ENCODE measurements at regions not wholly inside any gene's neighbourhood (a gene's known extent, or its start where the extent isn't known, plus 50 kb on each side); places are given as distances from the start of the nearest gene placed in this dataset.
"Not testable (repeated sequence)": the region's sequence is repeated elsewhere in the genome, so short reads cannot be mapped to it uniquely, and the experiment has no call there.

GRCh38 chr11:116666673-116667249 lies 106.0 kb downstream of the BUD13 start:
- DNase-seq = not testable (repeated sequence)

DNA sequence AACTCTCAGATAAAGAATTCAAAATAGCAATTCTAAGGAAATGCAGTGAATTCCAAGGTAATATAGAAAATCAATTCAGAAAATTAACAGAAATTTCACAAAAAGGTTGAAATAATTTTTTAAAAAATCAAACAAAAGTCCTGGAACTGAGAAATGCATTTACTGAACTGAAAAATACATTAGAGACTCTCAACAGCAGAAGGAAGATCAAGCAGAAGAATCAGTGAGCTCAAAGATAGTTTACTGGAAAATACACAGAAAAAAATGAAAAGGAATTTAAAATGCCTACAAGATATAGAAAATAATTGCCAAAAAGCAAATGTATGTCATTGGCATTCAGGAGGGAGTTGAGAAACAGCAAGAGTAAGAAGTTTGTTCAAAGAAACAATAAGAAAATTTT lies 107.3 kb downstream of the BUD13 start:
- no peak for DNase-seq

GRCh38 chr11:116661056-116661455 lies 111.7 kb downstream of the BUD13 start:
- no peak for DNase-seq

- DNase-seq = no peak
Observed at GRCh38 chr11:116660011-116660410, 112.8 kb downstream of the BUD13 start.

- DNase-seq = no peak
Observed at GRCh38 chr11:116658876-116659535, 113.8 kb downstream of the BUD13 start.

GRCh38 chr11:116657842-116658825 lies 114.7 kb downstream of the BUD13 start:
- DNase-seq = no peak

GRCh38 chr11:116656011-116656410 lies 116.8 kb downstream of the BUD13 start:
- no peak for DNase-seq

DNA sequence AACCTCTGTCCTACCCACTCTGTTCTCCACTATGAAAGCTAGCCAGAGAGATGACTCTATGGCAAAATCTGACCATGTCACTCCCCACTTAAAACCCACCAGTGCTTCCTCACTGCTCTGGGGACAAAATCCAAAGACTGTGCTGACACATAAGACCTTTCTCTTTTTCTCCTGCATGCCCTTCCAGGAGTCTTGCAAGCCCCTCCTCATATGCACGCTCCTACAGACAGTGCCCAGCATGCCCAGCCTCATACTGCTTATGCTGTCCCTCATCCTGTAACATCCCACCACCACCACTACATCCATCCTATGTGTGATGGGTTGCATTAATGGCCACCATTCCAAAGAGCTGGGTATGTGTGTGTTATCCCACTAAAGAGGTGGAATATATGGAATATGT lies 118.3 kb downstream of the BUD13 start:
- DNase-seq = no peak

GRCh38 chr11:116653206-116653605 lies 119.6 kb downstream of the BUD13 start:
- DNase-seq = no peak

DNA sequence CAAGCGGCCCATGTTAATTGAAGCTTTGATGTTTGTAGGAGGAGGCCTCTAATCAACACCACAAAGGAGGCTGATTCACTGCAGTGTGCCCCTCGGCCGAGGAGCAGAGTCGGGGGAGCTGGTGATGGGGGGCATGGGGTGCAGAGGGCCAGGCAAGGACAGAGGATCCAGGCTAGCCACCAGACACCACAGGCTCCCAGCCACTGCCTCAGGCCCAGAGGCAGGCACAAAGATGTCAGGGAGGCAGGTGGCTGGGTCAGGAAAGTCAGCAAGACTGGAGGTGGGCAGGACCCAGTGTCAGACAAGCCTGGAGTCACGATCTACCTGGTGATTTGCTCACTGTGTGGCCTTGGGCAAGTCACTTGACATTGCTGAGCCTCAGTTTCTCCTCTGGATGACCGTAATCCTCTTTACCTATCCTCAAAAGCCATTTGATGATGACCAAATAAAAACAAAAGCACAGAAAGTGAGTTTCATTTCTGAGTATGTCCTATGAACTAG lies 121.0 kb downstream of the BUD13 start:
- no peak for DNase-seq

- DNase-seq = no peak
Observed at GRCh38 chr11:116651098-116651736, 121.6 kb downstream of the BUD13 start.

DNA sequence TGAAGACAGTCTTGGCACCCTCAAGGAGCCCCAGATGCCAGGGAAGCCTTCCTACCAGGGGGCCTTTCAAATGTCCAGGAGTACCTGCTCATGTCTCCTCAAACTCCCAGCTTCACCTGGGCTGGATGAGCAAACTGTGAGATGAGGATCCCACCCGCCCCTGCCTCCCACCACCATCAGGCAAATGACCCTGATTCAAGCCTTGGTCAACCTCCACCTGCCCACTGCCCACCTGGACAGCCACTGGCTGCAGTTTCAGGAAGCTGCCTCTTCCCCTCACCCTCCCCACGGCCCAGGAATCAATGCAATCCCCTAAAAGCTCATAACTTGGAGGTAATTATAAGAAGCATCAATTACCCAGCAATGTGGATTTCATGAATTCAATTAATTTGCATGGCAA lies 122.7 kb downstream of the BUD13 start:
- DNase-seq = no peak

- no peak for DNase-seq
Observed at GRCh38 chr11:116649268-116649667, 123.5 kb downstream of the BUD13 start.

DNA sequence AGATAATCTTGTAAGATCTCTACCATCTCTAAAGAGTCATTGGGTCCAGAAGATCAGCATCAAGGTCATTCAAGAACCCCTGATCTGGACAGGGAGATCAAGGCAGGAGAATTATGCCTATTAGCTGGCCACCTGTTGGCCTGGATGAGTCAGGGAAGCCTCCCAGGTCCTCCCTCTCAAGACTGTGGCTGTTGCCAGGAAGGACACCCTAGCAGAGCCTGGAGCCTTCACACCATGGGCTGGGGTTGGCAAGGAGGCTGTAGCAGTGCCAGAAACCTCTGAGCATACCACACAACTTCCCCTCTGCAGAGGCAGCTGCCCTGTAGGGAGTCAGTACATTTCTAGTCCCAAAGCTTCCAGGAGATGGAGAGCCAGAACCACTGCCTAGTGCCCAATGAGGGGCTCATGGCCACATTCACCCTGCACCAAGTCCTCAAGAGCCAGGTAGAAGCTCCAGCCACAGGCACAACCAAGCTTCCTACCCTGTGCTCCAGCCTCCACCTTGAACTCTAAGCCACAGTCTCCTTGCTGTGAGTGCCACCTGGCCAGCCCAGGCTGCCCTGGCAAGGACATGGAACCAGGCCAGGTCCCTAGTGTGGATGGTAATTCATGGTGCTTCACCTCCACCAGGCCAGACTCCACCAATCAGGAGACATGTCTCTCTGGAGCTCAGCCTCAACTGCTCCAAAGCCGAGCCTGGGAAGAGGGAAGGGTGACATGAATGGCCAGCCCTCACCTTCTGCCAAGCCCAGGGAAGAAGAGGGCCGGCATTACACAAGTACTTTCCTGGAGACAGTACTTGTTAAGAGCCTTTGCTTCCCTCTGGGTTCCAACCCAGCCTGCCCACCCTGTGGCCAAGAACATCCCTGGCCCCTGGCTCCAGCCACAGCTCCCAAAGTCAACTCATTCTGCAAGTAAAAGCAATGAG lies 124.3 kb downstream of the BUD13 start:
- no peak for DNase-seq

DNA sequence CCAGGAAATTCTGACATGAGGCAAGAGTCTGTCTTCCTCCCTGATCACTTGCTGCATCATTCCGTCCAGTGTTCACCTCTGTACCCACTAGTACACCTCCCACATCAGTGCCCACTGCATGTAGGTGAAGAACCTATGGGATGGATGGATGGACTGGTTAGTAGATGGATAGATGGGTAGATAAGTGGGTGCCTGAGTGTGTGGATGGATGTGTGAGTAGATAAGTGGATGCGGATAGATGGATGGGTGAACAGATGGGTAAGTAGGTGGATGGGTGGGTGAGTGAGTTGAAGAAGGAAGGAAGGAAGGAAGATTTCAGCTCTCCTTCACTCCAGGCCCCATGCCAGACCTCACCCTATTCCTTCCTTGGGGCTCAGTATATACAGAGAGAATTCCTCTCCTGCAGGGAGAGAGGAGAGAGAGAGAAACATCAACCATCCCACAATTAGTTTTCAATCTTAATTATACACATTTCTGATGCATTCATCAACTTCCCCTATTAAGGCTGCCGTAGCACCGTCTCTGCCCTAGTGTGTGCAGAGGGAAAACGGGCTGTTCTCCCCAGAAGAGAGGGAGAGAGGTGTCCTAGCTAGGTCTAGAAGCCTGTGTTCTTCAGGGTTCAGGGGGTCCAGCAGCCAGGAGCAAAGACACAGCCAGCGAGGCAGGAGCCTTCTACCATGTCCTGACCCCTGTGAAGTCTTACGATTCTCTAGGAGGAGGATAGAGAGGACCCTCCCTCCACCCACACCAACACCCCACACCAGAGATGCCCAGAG lies 125.3 kb downstream of the BUD13 start:
- no peak for DNase-seq

DNA sequence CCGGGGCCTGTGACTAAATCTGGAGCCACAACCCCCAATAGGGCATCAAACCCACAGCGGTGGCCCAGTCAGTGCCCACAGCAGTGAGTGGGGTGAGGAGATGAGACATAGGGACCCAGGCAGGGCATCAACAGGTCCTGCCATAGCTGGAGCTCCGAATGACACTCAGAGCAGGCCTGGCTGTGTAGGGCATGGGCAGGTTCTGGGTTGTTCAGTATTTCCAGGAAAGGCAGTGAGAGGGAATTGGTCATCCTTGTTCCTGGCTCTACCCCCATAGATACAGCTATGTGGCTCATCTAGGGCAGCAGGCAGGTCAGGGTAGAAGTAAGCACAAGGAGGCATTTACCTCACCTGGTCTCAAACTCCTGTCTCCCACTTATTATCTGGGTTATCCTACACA lies 126.6 kb downstream of the BUD13 start:
- DNase-seq = no peak

- DNase-seq = no peak
Observed at GRCh38 chr11:116644941-116645305, 127.9 kb downstream of the BUD13 start.

- no peak for DNase-seq
Observed at GRCh38 chr11:116644201-116644940, 128.4 kb downstream of the BUD13 start.

GRCh38 chr11:116643521-116643920 lies 129.3 kb downstream of the BUD13 start:
- no peak for DNase-seq

DNA sequence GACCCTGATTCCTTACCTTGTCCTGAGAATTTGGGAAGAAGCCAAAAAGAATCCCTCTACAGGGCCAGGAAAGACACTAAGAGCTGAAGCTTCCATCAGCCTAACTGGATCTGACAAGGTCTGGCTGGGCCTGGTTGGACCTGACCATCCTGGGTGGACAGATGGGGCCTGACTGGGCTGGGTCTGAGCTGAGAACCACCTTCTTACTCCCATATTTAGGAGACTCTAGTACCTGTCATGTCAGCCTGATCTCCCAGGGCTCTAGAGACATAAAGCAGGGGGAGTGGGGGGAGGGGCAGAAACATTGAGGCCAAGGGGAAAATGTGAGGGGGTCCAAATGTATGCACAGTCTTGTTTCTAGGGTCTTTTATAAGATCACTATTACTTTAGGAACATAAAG lies 129.9 kb downstream of the BUD13 start:
- no peak for DNase-seq
